GM12878 (cell line): ENCODE measurements at regions not wholly inside any gene's neighbourhood (a gene's known extent, or its start where the extent isn't known, plus 50 kb on each side); places are given as distances from the start of the nearest gene placed in this dataset.

Experiments used
- ATAC-seq: fragments of 200-7000 bp; cut with Tn5 transposase; 3 replicates; pipeline ENCODE4 v1.9.1; 2020; ENCODE audit warnings: mild to moderate bottlenecking, moderate library complexity
- BruUV-seq: library from RNA; stranded (reverse); fragments of 400-500 nt; replicated peaks from 2 replicates; lab custom pipeline; 2021; lab: Mats Ljungman, UMichigan
- CTCF ChIA-PET: fragments of 300-600 bp; sonication (Branson Sonifier 250); formaldehyde crosslinking; extraction: SDS; loops from one replicate; lab custom pipeline; 2021; ENCODE audit warnings: inconsistent platforms; lab: Yijun Ruan, JAX
- POLR2A ChIA-PET: fragments of 350-600 bp; formaldehyde crosslinking; extraction: SDS; loops from one replicate; lab custom pipeline; 2021; ENCODE audit warnings: inconsistent platforms; lab: Charles Lee
- RAD21 ChIA-PET: fragments of 300-600 bp; sonication (Branson Sonifier 250); formaldehyde crosslinking; loops from one replicate; lab custom pipeline; 2023; ENCODE audit warnings: antibody characterized with exemption; ENCODE audit not compliant: unreplicated experiment; lab: Charles Lee
- SMC1A ChIA-PET: fragments of 300-600 bp; sonication (Branson Sonifier 250); formaldehyde crosslinking; loops from one replicate; lab custom pipeline; 2023; ENCODE audit not compliant: unreplicated experiment, uncharacterized antibody; lab: Charles Lee
- DNase-seq: peaks from one replicate; pipeline ENCODE4 v3.0.0-alpha.2; 2011; ENCODE audit warnings: low read depth, low spot score
- FAIRE-seq: peaks from 3 replicates; lab custom pipeline; 2011; peaks lifted over from hg19 to GRCh38; lab: Jason Lieb, UNC
- H2AFZ ChIP-seq: 2 replicates; pipeline ENCODE4 v1.6.0; 2011; ENCODE audit warnings: low read depth, low read length, control low read depth; ENCODE audit not compliant: control insufficient read depth
- H3K27ac ChIP-seq: 2 replicates; pipeline ENCODE4 v1.5.1; 2011; ENCODE audit warnings: control low read depth; ENCODE audit not compliant: control insufficient read depth, insufficient read depth
- H3K27me3 ChIP-seq, 2 experiments: replicated peaks in 1 of 2; 2 replicates each; pipeline versions ENCODE4 v1.6.0 to v1.6.1; 2011; ENCODE audit warnings: low read length in 1 of 2; ENCODE audit not compliant: control insufficient read depth in 2 of 2, insufficient read depth in 2 of 2
- H3K36me3 ChIP-seq, 2 experiments: 2 replicates each; pipeline ENCODE4 v1.5.1; 2011; ENCODE audit warnings: low read length in 1 of 2; ENCODE audit not compliant: control insufficient read depth in 2 of 2, insufficient read depth in 2 of 2
- H3K4me1 ChIP-seq: 2 replicates; pipeline ENCODE4 v1.6.1; 2011; ENCODE audit warnings: mild to moderate bottlenecking, low read length, moderate library complexity, mixed read lengths; ENCODE audit not compliant: control insufficient read depth, insufficient read depth
- H3K4me2 ChIP-seq: 2 replicates; pipeline ENCODE4 v1.6.0; 2011; ENCODE audit warnings: control low read depth; ENCODE audit not compliant: control insufficient read depth, insufficient read depth
- H3K4me3 ChIP-seq: fragments of 200-600 bp; sonication (generic); 2 replicates; pipeline ENCODE4 v1.5.1; 2016
- H3K79me2 ChIP-seq: 2 replicates; pipeline ENCODE4 v1.6.0; 2011; ENCODE audit warnings: low read length; ENCODE audit not compliant: control insufficient read depth, insufficient read depth
- H3K9ac ChIP-seq: 2 replicates; pipeline ENCODE4 v1.8.0; 2011; ENCODE audit warnings: low read length, control low read depth, mixed read lengths; ENCODE audit not compliant: control insufficient read depth, insufficient read depth
- H3K9me3 ChIP-seq: replicated peaks from 3 replicates; pipeline ENCODE4 v1.5.1; 2011; ENCODE audit warnings: mild to moderate bottlenecking, low read length; ENCODE audit not compliant: control insufficient read depth, insufficient read depth
- H4K20me1 ChIP-seq: 2 replicates; pipeline ENCODE4 v1.6.0; 2011; ENCODE audit not compliant: control insufficient read depth, insufficient read depth
- BCL11A ChIP-seq: IDR thresholded peaks from 2 replicates; pipeline ENCODE4 v1.6.1; 2011; ENCODE audit warnings: low read depth, low read length
- CREB1 ChIP-seq: IDR thresholded peaks from 2 replicates; pipeline ENCODE4 v1.6.1; 2012; ENCODE audit warnings: low read depth, mild to moderate bottlenecking, inconsistent platforms
- HDAC2 ChIP-seq: fragments of 200-600 bp; sonication (generic); IDR thresholded peaks from 2 replicates; pipeline ENCODE4 v1.6.1; 2017
- JUNB ChIP-seq: IDR thresholded peaks from 2 replicates; pipeline ENCODE4 v1.6.1; 2016; ENCODE audit warnings: antibody characterized with exemption, mild to moderate bottlenecking
- RUNX3 ChIP-seq: IDR thresholded peaks from 2 replicates; pipeline ENCODE4 v1.6.1; 2012; ENCODE audit warnings: low read length, inconsistent platforms
- YY1 ChIP-seq: IDR thresholded peaks from 2 replicates; pipeline ENCODE4 v1.6.1; 2011; ENCODE audit warnings: low read depth, mild to moderate bottlenecking, low read length
- WGBS: methylation state at CpG from one replicate; pipeline ENCODE4 v1.1.6; 2016; ENCODE audit warnings: low lambda C conversion rate; ENCODE audit not compliant: insufficient replicate concordance, insufficient coverage; ENCODE audit errors: missing lambda C conversion rate; 5-methylcytosine and 5-hydroxymethylcytosine counted together
- in situ Hi-C: fragments of 300-500 bp; cut with MboI; formaldehyde crosslinking; loops from 9 replicates; pipeline ENCODE4 v1.14.3; 2018; ENCODE audit warnings: mixed read lengths
- intact Hi-C: fragments of 100-400 bp; cut with micrococcal nuclease; formaldehyde crosslinking; loops from one replicate; pipeline ENCODE4 v1.14.2; 2022; ENCODE audit not compliant: unreplicated experiment
- TF ChIP-seq, protein P1 (sequence below): fragments of 450-650 bp; IDR thresholded peaks from 2 replicates; pipeline ENCODE4 v1.6.1; 2017; ENCODE audit warnings: mild to moderate bottlenecking
- TF ChIP-seq, protein P2 (sequence below): fragments of 450-650 bp; IDR thresholded peaks from 2 replicates; pipeline ENCODE4 v1.6.1; 2017; ENCODE audit warnings: mild to moderate bottlenecking, moderate library complexity
- TF ChIP-seq, protein P3 (sequence below): IDR thresholded peaks from 2 replicates; pipeline ENCODE4 v1.6.1; 2012; ENCODE audit warnings: low read length, inconsistent platforms
- TF ChIP-seq, protein P4 (sequence below): fragments of 450-650 bp; IDR thresholded peaks from 2 replicates; pipeline ENCODE4 v1.6.1; 2017; ENCODE audit warnings: borderline replicate concordance
- TF ChIP-seq, protein P5 (sequence below): fragments of 450-650 bp; IDR thresholded peaks from 2 replicates; pipeline ENCODE4 v1.6.1; 2017; ENCODE audit warnings: mild to moderate bottlenecking, moderate library complexity

DNA sequence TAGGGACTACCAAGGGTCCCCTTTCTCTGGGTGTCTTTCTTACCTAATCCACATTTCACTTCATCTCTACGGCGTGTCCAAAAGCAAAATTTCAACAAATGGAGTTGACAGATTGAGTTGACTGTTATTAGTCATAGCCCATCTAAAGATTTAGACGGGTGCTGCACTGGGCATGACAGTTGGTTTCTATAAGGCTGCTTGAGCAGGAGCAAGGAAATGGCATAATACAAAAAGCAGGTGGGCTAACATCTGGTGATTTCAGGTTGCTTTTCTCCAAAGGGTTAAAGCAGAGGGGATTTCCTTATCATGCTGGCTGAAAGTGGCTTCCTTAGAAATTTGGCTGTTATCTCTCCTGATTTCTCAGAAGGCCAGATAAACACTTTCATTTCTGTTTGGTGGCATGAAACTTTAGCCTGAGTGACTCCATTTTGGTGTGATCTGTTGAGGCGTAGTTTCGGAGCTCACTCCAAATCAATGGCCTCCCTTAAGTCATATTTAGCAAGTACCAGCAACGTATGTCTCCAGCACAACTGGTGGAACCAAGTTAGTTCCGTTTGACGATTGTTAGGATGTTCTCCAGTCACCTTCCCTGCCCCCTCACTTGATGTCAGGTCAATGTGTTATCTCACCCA, 440.4 kb downstream of the FGF9 start:
- CTCF ChIA-PET, result interaction anchor here (1.0 kb wide), 1 partner anchor 10 kb away, joined by 4 read pairs; no protein-coding TSS in a partner anchor
- TF ChIP-seq, protein P1, sequence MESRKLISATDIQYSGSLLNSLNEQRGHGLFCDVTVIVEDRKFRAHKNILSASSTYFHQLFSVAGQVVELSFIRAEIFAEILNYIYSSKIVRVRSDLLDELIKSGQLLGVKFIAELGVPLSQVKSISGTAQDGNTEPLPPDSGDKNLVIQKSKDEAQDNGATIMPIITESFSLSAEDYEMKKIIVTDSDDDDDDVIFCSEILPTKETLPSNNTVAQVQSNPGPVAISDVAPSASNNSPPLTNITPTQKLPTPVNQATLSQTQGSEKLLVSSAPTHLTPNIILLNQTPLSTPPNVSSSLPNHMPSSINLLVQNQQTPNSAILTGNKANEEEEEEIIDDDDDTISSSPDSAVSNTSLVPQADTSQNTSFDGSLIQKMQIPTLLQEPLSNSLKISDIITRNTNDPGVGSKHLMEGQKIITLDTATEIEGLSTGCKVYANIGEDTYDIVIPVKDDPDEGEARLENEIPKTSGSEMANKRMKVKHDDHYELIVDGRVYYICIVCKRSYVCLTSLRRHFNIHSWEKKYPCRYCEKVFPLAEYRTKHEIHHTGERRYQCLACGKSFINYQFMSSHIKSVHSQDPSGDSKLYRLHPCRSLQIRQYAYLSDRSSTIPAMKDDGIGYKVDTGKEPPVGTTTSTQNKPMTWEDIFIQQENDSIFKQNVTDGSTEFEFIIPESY, result no peak
- TF ChIP-seq, protein P2, sequence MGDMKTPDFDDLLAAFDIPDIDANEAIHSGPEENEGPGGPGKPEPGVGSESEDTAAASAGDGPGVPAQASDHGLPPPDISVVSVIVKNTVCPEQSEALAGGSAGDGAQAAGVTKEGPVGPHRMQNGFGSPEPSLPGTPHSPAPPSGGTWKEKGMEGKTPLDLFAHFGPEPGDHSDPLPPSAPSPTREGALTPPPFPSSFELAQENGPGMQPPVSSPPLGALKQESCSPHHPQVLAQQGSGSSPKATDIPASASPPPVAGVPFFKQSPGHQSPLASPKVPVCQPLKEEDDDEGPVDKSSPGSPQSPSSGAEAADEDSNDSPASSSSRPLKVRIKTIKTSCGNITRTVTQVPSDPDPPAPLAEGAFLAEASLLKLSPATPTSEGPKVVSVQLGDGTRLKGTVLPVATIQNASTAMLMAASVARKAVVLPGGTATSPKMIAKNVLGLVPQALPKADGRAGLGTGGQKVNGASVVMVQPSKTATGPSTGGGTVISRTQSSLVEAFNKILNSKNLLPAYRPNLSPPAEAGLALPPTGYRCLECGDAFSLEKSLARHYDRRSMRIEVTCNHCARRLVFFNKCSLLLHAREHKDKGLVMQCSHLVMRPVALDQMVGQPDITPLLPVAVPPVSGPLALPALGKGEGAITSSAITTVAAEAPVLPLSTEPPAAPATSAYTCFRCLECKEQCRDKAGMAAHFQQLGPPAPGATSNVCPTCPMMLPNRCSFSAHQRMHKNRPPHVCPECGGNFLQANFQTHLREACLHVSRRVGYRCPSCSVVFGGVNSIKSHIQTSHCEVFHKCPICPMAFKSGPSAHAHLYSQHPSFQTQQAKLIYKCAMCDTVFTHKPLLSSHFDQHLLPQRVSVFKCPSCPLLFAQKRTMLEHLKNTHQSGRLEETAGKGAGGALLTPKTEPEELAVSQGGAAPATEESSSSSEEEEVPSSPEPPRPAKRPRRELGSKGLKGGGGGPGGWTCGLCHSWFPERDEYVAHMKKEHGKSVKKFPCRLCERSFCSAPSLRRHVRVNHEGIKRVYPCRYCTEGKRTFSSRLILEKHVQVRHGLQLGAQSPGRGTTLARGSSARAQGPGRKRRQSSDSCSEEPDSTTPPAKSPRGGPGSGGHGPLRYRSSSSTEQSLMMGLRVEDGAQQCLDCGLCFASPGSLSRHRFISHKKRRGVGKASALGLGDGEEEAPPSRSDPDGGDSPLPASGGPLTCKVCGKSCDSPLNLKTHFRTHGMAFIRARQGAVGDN, result peak; percentile 84
- TF ChIP-seq, protein P3, sequence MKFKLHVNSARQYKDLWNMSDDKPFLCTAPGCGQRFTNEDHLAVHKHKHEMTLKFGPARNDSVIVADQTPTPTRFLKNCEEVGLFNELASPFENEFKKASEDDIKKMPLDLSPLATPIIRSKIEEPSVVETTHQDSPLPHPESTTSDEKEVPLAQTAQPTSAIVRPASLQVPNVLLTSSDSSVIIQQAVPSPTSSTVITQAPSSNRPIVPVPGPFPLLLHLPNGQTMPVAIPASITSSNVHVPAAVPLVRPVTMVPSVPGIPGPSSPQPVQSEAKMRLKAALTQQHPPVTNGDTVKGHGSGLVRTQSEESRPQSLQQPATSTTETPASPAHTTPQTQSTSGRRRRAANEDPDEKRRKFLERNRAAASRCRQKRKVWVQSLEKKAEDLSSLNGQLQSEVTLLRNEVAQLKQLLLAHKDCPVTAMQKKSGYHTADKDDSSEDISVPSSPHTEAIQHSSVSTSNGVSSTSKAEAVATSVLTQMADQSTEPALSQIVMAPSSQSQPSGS, result no peak
- TF ChIP-seq JUNB, result peak; percentile 72
- TF ChIP-seq, protein P4, sequence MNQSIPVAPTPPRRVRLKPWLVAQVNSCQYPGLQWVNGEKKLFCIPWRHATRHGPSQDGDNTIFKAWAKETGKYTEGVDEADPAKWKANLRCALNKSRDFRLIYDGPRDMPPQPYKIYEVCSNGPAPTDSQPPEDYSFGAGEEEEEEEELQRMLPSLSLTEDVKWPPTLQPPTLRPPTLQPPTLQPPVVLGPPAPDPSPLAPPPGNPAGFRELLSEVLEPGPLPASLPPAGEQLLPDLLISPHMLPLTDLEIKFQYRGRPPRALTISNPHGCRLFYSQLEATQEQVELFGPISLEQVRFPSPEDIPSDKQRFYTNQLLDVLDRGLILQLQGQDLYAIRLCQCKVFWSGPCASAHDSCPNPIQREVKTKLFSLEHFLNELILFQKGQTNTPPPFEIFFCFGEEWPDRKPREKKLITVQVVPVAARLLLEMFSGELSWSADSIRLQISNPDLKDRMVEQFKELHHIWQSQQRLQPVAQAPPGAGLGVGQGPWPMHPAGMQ, result no peak
- TF ChIP-seq BCL11A, result no peak
- TF ChIP-seq, protein P5, sequence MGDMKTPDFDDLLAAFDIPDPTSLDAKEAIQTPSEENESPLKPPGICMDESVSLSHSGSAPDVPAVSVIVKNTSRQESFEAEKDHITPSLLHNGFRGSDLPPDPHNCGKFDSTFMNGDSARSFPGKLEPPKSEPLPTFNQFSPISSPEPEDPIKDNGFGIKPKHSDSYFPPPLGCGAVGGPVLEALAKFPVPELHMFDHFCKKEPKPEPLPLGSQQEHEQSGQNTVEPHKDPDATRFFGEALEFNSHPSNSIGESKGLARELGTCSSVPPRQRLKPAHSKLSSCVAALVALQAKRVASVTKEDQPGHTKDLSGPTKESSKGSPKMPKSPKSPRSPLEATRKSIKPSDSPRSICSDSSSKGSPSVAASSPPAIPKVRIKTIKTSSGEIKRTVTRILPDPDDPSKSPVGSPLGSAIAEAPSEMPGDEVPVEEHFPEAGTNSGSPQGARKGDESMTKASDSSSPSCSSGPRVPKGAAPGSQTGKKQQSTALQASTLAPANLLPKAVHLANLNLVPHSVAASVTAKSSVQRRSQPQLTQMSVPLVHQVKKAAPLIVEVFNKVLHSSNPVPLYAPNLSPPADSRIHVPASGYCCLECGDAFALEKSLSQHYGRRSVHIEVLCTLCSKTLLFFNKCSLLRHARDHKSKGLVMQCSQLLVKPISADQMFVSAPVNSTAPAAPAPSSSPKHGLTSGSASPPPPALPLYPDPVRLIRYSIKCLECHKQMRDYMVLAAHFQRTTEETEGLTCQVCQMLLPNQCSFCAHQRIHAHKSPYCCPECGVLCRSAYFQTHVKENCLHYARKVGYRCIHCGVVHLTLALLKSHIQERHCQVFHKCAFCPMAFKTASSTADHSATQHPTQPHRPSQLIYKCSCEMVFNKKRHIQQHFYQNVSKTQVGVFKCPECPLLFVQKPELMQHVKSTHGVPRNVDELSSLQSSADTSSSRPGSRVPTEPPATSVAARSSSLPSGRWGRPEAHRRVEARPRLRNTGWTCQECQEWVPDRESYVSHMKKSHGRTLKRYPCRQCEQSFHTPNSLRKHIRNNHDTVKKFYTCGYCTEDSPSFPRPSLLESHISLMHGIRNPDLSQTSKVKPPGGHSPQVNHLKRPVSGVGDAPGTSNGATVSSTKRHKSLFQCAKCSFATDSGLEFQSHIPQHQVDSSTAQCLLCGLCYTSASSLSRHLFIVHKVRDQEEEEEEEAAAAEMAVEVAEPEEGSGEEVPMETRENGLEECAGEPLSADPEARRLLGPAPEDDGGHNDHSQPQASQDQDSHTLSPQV, result peak; percentile 86
- TF ChIP-seq CREB1, result peak; percentile 28; the same call in 1 of the 2 replicates
- TF ChIP-seq RUNX3, result peak; percentile 45; the same call in 1 of the 2 replicates
- peak; percentile 54; the same call in 1 of the 2 replicates for TF ChIP-seq YY1
- TF ChIP-seq HDAC2, result no peak

More for the DNA sequence above, 440.4 kb downstream of the FGF9 start:
- Histone ChIP-seq H3K4me2 (no peak overlapping the region), H3K4me3 (no peak overlapping the region), H3K36me3 (no peaks in the 10 kb centered on the region), H4K20me1 (no peaks in the 10 kb centered on the region), H3K9me3 (peaks cover 6% of the 10 kb centered on the region; the same call in 2 of the 3 replicates), H3K9ac (no peak overlapping the region), H3K79me2 (no peaks in the 10 kb centered on the region), H3K27ac (no peak overlapping the region), H3K27me3 (no peaks in the 10 kb centered on the region), H2AFZ (no peak overlapping the region), H3K4me1 (peaks cover 18% of the 10 kb centered on the region)
- in situ Hi-C loops (no loop called here), intact Hi-C loops (loop anchor here (5.0 kb wide), 1 partner anchor 166 kb away; no protein-coding TSS in a partner anchor)
- FAIRE-seq (no peak), DNase-seq (no peak), ATAC-seq (no peak)
- 72% methylated on average over 8 of the region's 8 CpGs for WGBS
- ChIA-PET POLR2A (no interaction called here), SMC1A (interaction anchor here (2.0 kb wide), 1 partner anchor 22 kb away, joined by 5 read pairs; no protein-coding TSS in a partner anchor), RAD21 (no interaction called here)
- BruUV-seq, result no TSS peak
